Nephron progenitor cell (in vitro differentiated cells): ENCODE measurements at regions not wholly inside any gene's neighbourhood (a gene's known extent, or its start where the extent isn't known, plus 50 kb on each side); places are given as distances from the start of the nearest gene placed in this dataset.
"Not testable (repeated sequence)": the region's sequence is repeated elsewhere in the genome, so short reads cannot be mapped to it uniquely, and the experiment has no call there.

Experiments used
- DNase-seq: peaks from one replicate; pipeline ENCODE4 v3.0.0; 2021
- H3K27ac Mint-ChIP-seq: 2 replicates; pipeline ENCODE4 v1.8.0; 2021; ENCODE audit warnings: mild to moderate bottlenecking, moderate library complexity, mixed read lengths
- H3K27me3 Mint-ChIP-seq: 2 replicates; pipeline ENCODE4 v1.8.0; 2021; ENCODE audit warnings: mild to moderate bottlenecking, low read depth, mixed read lengths; ENCODE audit not compliant: poor library complexity
- H3K36me3 Mint-ChIP-seq: 2 replicates; pipeline ENCODE4 v1.8.0; 2021; ENCODE audit warnings: low read depth, mixed read lengths
- H3K4me1 Mint-ChIP-seq: 2 replicates; pipeline ENCODE4 v1.8.0; 2021; ENCODE audit warnings: mixed read lengths
- H3K4me3 Mint-ChIP-seq: 2 replicates; pipeline ENCODE4 v1.8.0; 2021; ENCODE audit warnings: mild to moderate bottlenecking, moderate library complexity, mixed read lengths
- H3K9me3 Mint-ChIP-seq: 2 replicates; pipeline ENCODE4 v1.8.0; 2021; ENCODE audit warnings: mild to moderate bottlenecking, moderate library complexity, mixed read lengths
- CTCF ChIP-seq: fragments of 200-600 bp; sonication (generic); IDR thresholded peaks from 2 replicates; pipeline ENCODE4 v1.5.0; 2021; ENCODE audit warnings: antibody characterized with exemption

DNA sequence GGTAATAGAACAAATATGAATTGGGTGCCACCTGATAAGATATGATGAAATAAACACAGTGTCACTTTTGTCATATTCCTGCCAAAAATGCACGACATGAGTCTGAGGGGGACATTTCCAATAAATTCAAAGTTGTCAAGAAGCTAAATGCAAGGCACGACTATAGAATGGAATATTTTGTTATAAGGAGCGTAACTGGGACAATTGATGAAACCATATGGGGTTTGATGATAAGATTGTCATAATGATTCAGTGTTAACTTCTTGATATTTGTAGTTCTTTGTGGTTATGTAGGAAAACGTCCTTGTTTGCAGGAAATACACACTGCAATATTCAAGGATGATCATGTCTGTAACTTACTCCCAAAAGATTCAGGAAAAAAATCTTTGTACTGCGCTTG, 163.3 kb downstream of the MEX3B start:
- peaks cover 12% of the 10 kb centered on the region for H3K9me3 Mint-ChIP-seq
- DNase-seq, result no peak
- peaks cover 30% of the 10 kb centered on the region for H3K36me3 Mint-ChIP-seq

GRCh38 chr15:81880833-81881232, 165.0 kb downstream of the MEX3B start:
- Mint-ChIP-seq H3K36me3 (peaks cover 20% of the 10 kb centered on the region), H3K27me3 (no peaks in the 10 kb centered on the region), H3K4me3 (no peak overlapping the region), H3K4me1 (peaks cover 12% of the 10 kb centered on the region), H3K27ac (no peak overlapping the region), H3K9me3 (peaks cover 6% of the 10 kb centered on the region)
- no peak for DNase-seq
- no peak for TF ChIP-seq CTCF

More for the DNA sequence above, 163.3 kb downstream of the MEX3B start:
- no peak overlapping the region for H3K27ac Mint-ChIP-seq
- no peak for TF ChIP-seq CTCF
- H3K27me3 Mint-ChIP-seq, result no peaks in the 10 kb centered on the region
- peaks cover 20% of the 10 kb centered on the region for H3K4me1 Mint-ChIP-seq
- H3K4me3 Mint-ChIP-seq, result no peak overlapping the region

GRCh38 chr15:81880314-81880713, 165.5 kb downstream of the MEX3B start:
- no peak overlapping the region for H3K27ac Mint-ChIP-seq
- peaks cover 12% of the 10 kb centered on the region for H3K4me1 Mint-ChIP-seq
- no peaks in the 10 kb centered on the region for H3K27me3 Mint-ChIP-seq
- peaks cover 6% of the 10 kb centered on the region for H3K9me3 Mint-ChIP-seq
- no peak for TF ChIP-seq CTCF
- no peak for DNase-seq
- H3K36me3 Mint-ChIP-seq, result peaks cover 19% of the 10 kb centered on the region
- no peak overlapping the region for H3K4me3 Mint-ChIP-seq

- H3K36me3 Mint-ChIP-seq, result peaks cover 19% of the 10 kb centered on the region
- not testable (repeated sequence) for H3K27ac Mint-ChIP-seq, H3K4me3 Mint-ChIP-seq, DNase-seq, H3K27me3 Mint-ChIP-seq
- peaks cover 12% of the 10 kb centered on the region for H3K4me1 Mint-ChIP-seq
- peaks cover 11% of the 10 kb centered on the region for H3K9me3 Mint-ChIP-seq
Measured at GRCh38 chr15:81875717-81876116, 170.1 kb downstream of the MEX3B start.

DNA sequence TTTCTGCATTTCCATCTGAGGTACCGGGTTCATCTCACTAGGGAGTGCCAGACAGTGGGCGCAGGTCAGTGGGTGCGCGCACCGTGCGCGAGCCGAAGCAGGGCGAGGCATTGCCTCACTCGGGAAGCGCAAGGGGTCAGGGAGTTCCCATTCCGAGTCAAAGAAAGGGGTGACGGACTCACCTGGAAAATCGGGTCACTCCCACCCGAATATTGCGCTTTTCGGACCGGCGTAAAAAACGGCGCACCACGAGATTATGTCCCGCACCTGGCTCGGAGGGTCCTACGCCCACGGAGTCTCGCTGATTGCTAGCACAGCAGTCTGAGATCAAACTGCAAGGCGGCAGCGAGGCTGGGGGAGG, 175.1 kb downstream of the MEX3B start:
- Mint-ChIP-seq H3K9me3 (peaks cover 28% of the 10 kb centered on the region), H3K36me3 (peaks cover 40% of the 10 kb centered on the region), H3K4me1 (peaks cover 11% of the 10 kb centered on the region), H3K4me3 (peak overlapping the region; percentile 84), H3K27ac (peak overlapping the region; percentile 92)
- not testable (repeated sequence) for H3K27me3 Mint-ChIP-seq, DNase-seq

- H3K4me3 Mint-ChIP-seq, result peak overlapping the region; percentile 84
- not testable (repeated sequence) for DNase-seq, H3K27me3 Mint-ChIP-seq
- H3K36me3 Mint-ChIP-seq, result peaks cover 43% of the 10 kb centered on the region
- peak overlapping the region; percentile 92 for H3K27ac Mint-ChIP-seq
- H3K9me3 Mint-ChIP-seq, result peaks cover 29% of the 10 kb centered on the region
- peaks cover 11% of the 10 kb centered on the region for H3K4me1 Mint-ChIP-seq
Measured at GRCh38 chr15:81870062-81870745, 175.6 kb downstream of the MEX3B start.

DNA sequence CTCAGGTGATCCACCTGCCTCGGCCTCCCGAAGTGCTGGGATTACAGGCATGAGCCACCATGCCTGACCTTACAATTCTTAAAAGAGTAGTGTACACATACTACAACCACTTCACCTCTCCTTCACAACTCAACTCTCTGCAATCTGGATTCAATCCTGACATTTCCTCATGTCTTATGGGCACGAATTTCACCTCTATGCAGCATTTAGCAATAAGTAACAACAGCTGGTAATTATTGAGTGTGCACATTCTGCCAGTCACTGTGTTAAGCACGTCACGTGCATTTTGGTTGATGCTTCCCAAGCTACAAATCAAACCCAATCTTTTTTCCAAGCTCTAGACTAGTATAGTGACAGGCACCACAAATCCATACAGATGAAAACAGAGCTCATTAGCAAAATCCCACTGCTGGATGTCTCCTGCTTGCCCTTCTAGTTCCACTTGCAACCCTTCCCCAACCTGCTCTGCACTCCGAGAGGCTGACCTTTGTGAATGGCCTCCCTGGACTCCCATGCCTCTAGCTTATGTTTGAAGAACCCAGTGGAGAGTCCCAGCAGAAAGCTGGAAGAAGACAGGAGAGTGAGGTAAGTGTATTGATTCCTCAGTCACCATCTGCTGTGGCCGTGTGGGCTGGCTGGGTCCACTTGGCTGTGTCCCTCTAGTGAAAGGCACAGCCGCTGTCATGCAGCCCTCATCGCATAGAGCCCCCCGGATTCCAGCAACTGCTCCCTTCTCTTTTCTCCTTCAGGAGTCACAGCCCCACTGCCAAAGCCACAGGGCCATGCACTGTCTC, 176.5 kb downstream of the MEX3B start:
- Mint-ChIP-seq H3K27me3 (peaks cover 3% of the 10 kb centered on the region), H3K9me3 (peaks cover 34% of the 10 kb centered on the region), H3K4me3 (peak overlapping the region; percentile 84), H3K36me3 (peaks cover 51% of the 10 kb centered on the region), H3K27ac (no peak overlapping the region), H3K4me1 (peaks cover 11% of the 10 kb centered on the region)
- no peak for TF ChIP-seq CTCF
- DNase-seq, result no peak
